ACC112 (cell line): ENCODE measurements at regions not wholly inside any gene's neighbourhood (a gene's known extent, or its start where the extent isn't known, plus 50 kb on each side); places are given as distances from the start of the nearest gene placed in this dataset.
"Not testable (repeated sequence)": the region's sequence is repeated elsewhere in the genome, so short reads cannot be mapped to it uniquely, and the experiment has no call there.

Source experiments
- H2AFZ ChIP-seq: fragments of 200-600 bp; sonication (generic); one replicate; pipeline ENCODE4 v1.6.0; 2017; ENCODE audit warnings: antibody characterized with exemption, low read length; ENCODE audit not compliant: unreplicated experiment
- H3K27ac ChIP-seq: fragments of 200-600 bp; sonication (generic); 2 replicates; pipeline ENCODE4 v1.5.1; 2014; ENCODE audit warnings: low read depth, mild to moderate bottlenecking, antibody characterized with exemption, low read length, moderate library complexity
- H3K27me3 ChIP-seq: fragments of 200-600 bp; sonication (generic); 2 replicates; pipeline ENCODE4 v1.6.1; 2014; ENCODE audit warnings: mild to moderate bottlenecking, antibody characterized with exemption, low read length, moderate library complexity, mixed read lengths; ENCODE audit not compliant: insufficient read depth
- H3K36me3 ChIP-seq: fragments of 200-600 bp; sonication (generic); 2 replicates; pipeline ENCODE4 v1.6.1; 2016; ENCODE audit warnings: mild to moderate bottlenecking, antibody characterized with exemption, low read length, moderate library complexity, mixed read lengths; ENCODE audit not compliant: insufficient read depth
- H3K4me1 ChIP-seq: fragments of 200-600 bp; sonication (generic); one replicate; pipeline ENCODE4 v1.6.1; 2016; ENCODE audit warnings: low read length, mixed read lengths; ENCODE audit not compliant: insufficient read depth, unreplicated experiment, control insufficient read depth
- H3K4me3 ChIP-seq: fragments of 200-600 bp; sonication (generic); 2 replicates; pipeline ENCODE4 v1.5.1; 2014; ENCODE audit warnings: mild to moderate bottlenecking, low read depth, low read length
- H3K79me2 ChIP-seq: fragments of 200-600 bp; sonication (generic); one replicate; pipeline ENCODE4 v1.6.0; 2016; ENCODE audit warnings: low read length; ENCODE audit not compliant: control insufficient read depth, unreplicated experiment, insufficient read depth

GRCh38 chr6:134637282-134637681 is 312.6 kb downstream of the ALDH8A1 start:
- Histone ChIP-seq H3K27ac (no peak overlapping the region), H3K4me3 (no peak overlapping the region), H2AFZ (no peak overlapping the region), H3K79me2 (no peaks in the 10 kb centered on the region), H3K27me3 (no peaks in the 10 kb centered on the region), H3K4me1 (peaks cover 9% of the 10 kb centered on the region), H3K36me3 (no peaks in the 10 kb centered on the region)

- no peaks in the 10 kb centered on the region for H3K79me2 ChIP-seq
- H3K27me3 ChIP-seq: no peaks in the 10 kb centered on the region
- H2AFZ ChIP-seq: no peak overlapping the region
Observed at GRCh38 chr6:134636186-134636799, 313.6 kb downstream of the ALDH8A1 start.

GRCh38 chr6:134634966-134635365 is 314.9 kb downstream of the ALDH8A1 start:
- no peaks in the 10 kb centered on the region for H3K27me3 ChIP-seq
- H3K4me1 ChIP-seq: no peaks in the 10 kb centered on the region
- H3K27ac ChIP-seq: no peak overlapping the region
- H3K4me3 ChIP-seq: no peak overlapping the region
- H3K79me2 ChIP-seq: no peaks in the 10 kb centered on the region
- no peaks in the 10 kb centered on the region for H3K36me3 ChIP-seq
- H2AFZ ChIP-seq: no peak overlapping the region

More at GRCh38 chr6:134636186-134636799, 313.6 kb downstream of the ALDH8A1 start:
- H3K27ac ChIP-seq: no peak overlapping the region
- H3K4me3 ChIP-seq: no peak overlapping the region
- H3K36me3 ChIP-seq: no peaks in the 10 kb centered on the region
- peaks cover 7% of the 10 kb centered on the region for H3K4me1 ChIP-seq

GRCh38 chr6:134634466-134634865 is 315.4 kb downstream of the ALDH8A1 start:
- no peaks in the 10 kb centered on the region for H3K4me1 ChIP-seq
- no peak overlapping the region for H2AFZ ChIP-seq
- no peaks in the 10 kb centered on the region for H3K36me3 ChIP-seq
- no peak overlapping the region for H3K27ac ChIP-seq
- no peaks in the 10 kb centered on the region for H3K27me3 ChIP-seq
- H3K79me2 ChIP-seq: no peaks in the 10 kb centered on the region
- no peak overlapping the region for H3K4me3 ChIP-seq

- not testable (repeated sequence) for H3K27ac ChIP-seq, H3K4me1 ChIP-seq, H3K4me3 ChIP-seq, H3K36me3 ChIP-seq, H2AFZ ChIP-seq, H3K27me3 ChIP-seq, H3K79me2 ChIP-seq
Observed at GRCh38 chr6:134632982-134633940, 315.3 kb upstream of the SGK1 start.

GRCh38 chr6:134632024-134632423 is 314.1 kb upstream of the SGK1 start:
- H3K4me3 ChIP-seq: no peak overlapping the region
- H3K27me3 ChIP-seq: no peaks in the 10 kb centered on the region
- no peaks in the 10 kb centered on the region for H3K4me1 ChIP-seq
- H3K36me3 ChIP-seq: no peaks in the 10 kb centered on the region
- no peak overlapping the region for H2AFZ ChIP-seq
- no peak overlapping the region for H3K27ac ChIP-seq
- H3K79me2 ChIP-seq: no peaks in the 10 kb centered on the region

- no peaks in the 10 kb centered on the region for H3K27me3 ChIP-seq
- no peaks in the 10 kb centered on the region for H3K4me1 ChIP-seq
- H3K36me3 ChIP-seq: no peaks in the 10 kb centered on the region
- H3K27ac ChIP-seq: no peak overlapping the region
- H3K4me3 ChIP-seq: no peak overlapping the region
- H2AFZ ChIP-seq: no peak overlapping the region
- no peaks in the 10 kb centered on the region for H3K79me2 ChIP-seq
Observed at GRCh38 chr6:134631398-134631924, 313.5 kb upstream of the SGK1 start.

- Histone ChIP-seq H2AFZ (no peak overlapping the region), H3K36me3 (no peaks in the 10 kb centered on the region), H3K4me3 (no peak overlapping the region)
Observed at GRCh38 chr6:134630508-134631121, 312.7 kb upstream of the SGK1 start.

GRCh38 chr6:134628154-134628553 is 310.2 kb upstream of the SGK1 start:
- Histone ChIP-seq H3K4me1 (no peaks in the 10 kb centered on the region), H3K79me2 (no peaks in the 10 kb centered on the region), H3K4me3 (no peak overlapping the region), H3K27ac (no peak overlapping the region), H2AFZ (no peak overlapping the region), H3K27me3 (no peaks in the 10 kb centered on the region), H3K36me3 (no peaks in the 10 kb centered on the region)

More at GRCh38 chr6:134630508-134631121, 312.7 kb upstream of the SGK1 start:
- no peaks in the 10 kb centered on the region for H3K79me2 ChIP-seq
- no peaks in the 10 kb centered on the region for H3K27me3 ChIP-seq
- H3K4me1 ChIP-seq: no peaks in the 10 kb centered on the region
- H3K27ac ChIP-seq: no peak overlapping the region

GRCh38 chr6:134627707-134628106 is 309.8 kb upstream of the SGK1 start:
- no peaks in the 10 kb centered on the region for H3K4me1 ChIP-seq
- no peaks in the 10 kb centered on the region for H3K27me3 ChIP-seq
- H3K4me3 ChIP-seq: no peak overlapping the region
- H3K79me2 ChIP-seq: no peaks in the 10 kb centered on the region
- H3K27ac ChIP-seq: no peak overlapping the region
- no peak overlapping the region for H2AFZ ChIP-seq
- H3K36me3 ChIP-seq: no peaks in the 10 kb centered on the region
